GM23338 (cell line): ENCODE measurements at regions not wholly inside any gene's neighbourhood (a gene's known extent, or its start where the extent isn't known, plus 50 kb on each side); places are given as distances from the start of the nearest gene placed in this dataset.
A peak's percentile ranks its signal among the peaks of the same experiment; 100 is the strongest.

ENCODE experiments used
- ATAC-seq: fragments of 200-7000 bp; cut with Tn5 transposase; 3 replicates; pipeline ENCODE4 v1.9.1; 2020
- DNase-seq: peaks from one replicate; pipeline ENCODE4 v3.0.0-alpha.2; 2015; ENCODE audit warnings: low spot score
- H2AFZ ChIP-seq: fragments of 200-600 bp; sonication (generic); 2 replicates; pipeline ENCODE4 v1.8.0; 2016; ENCODE audit warnings: antibody characterized with exemption, mild to moderate bottlenecking, moderate library complexity
- H3F3A ChIP-seq: fragments of 200-600 bp; sonication (generic); replicated peaks from 2 replicates; pipeline ENCODE4 v1.8.0; 2017; ENCODE audit warnings: antibody characterized with exemption, mixed run types, low read depth
- H3K27ac ChIP-seq: fragments of 200-600 bp; sonication (generic); 2 replicates; pipeline ENCODE4 v1.6.1; 2016; ENCODE audit warnings: low read depth
- H3K27me3 ChIP-seq: fragments of 200-600 bp; sonication (generic); 2 replicates; pipeline ENCODE4 v1.8.0; 2016; ENCODE audit warnings: mild to moderate bottlenecking, mixed run types, moderate library complexity; ENCODE audit not compliant: insufficient read depth
- H3K36me3 ChIP-seq: fragments of 200-600 bp; sonication (generic); 2 replicates; pipeline ENCODE4 v1.8.0; 2016; ENCODE audit warnings: mild to moderate bottlenecking; ENCODE audit not compliant: insufficient read depth
- H3K4me1 ChIP-seq: fragments of 200-600 bp; sonication (generic); 2 replicates; pipeline ENCODE4 v1.8.0; 2016; ENCODE audit warnings: mild to moderate bottlenecking, moderate library complexity; ENCODE audit not compliant: insufficient read depth
- H3K4me2 ChIP-seq: fragments of 200-600 bp; sonication (generic); 2 replicates; pipeline ENCODE4 v1.7.1; 2017; ENCODE audit warnings: mixed run types
- H3K4me3 ChIP-seq: fragments of 200-600 bp; sonication (generic); 2 replicates; pipeline ENCODE4 v1.6.1; 2016; ENCODE audit warnings: mixed run types
- H3K79me2 ChIP-seq: fragments of 200-600 bp; sonication (generic); replicated peaks from 2 replicates; pipeline ENCODE4 v1.8.0; 2017; ENCODE audit warnings: mild to moderate bottlenecking; ENCODE audit not compliant: insufficient read depth
- H3K9me2 ChIP-seq: fragments of 200-600 bp; sonication (generic); 2 replicates; pipeline ENCODE4 v1.8.0; 2017; ENCODE audit not compliant: insufficient read depth
- H4K20me1 ChIP-seq: fragments of 200-600 bp; sonication (generic); replicated peaks from 2 replicates; pipeline ENCODE4 v1.8.0; 2017; ENCODE audit warnings: mild to moderate bottlenecking; ENCODE audit not compliant: insufficient read depth
- H3K27ac Mint-ChIP-seq: 2 replicates; pipeline ENCODE4 v1.8.0; 2020; ENCODE audit warnings: inconsistent platforms, mild to moderate bottlenecking, moderate library complexity, mixed read lengths
- H3K27me3 Mint-ChIP-seq: 3 replicates; pipeline ENCODE4 v1.8.0; 2022; ENCODE audit warnings: low read depth, mild to moderate bottlenecking, moderate library complexity, mixed read lengths, inconsistent platforms; ENCODE audit not compliant: insufficient read depth, poor library complexity
- H3K36me3 Mint-ChIP-seq: 3 replicates; pipeline ENCODE4 v1.8.0; 2021; ENCODE audit warnings: low read depth, mild to moderate bottlenecking, inconsistent platforms, moderate library complexity, mixed read lengths
- H3K4me1 Mint-ChIP-seq: 3 replicates; pipeline ENCODE4 v1.8.0; 2020; ENCODE audit warnings: mild to moderate bottlenecking, inconsistent platforms, mixed read lengths
- H3K4me3 Mint-ChIP-seq: 3 replicates; pipeline ENCODE4 v1.8.0; 2021; ENCODE audit warnings: moderate library complexity, mild to moderate bottlenecking, inconsistent platforms, mixed read lengths
- H3K9me3 Mint-ChIP-seq: 3 replicates; pipeline ENCODE4 v1.8.0; 2020; ENCODE audit warnings: moderate library complexity, mild to moderate bottlenecking, inconsistent platforms, mixed read lengths
- STAT1 ChIP-seq: IDR thresholded peaks from one replicate; pipeline ENCODE4 v1.6.1; 2016; ENCODE audit warnings: antibody characterized with exemption; ENCODE audit not compliant: unreplicated experiment
- ZNF462 ChIP-seq: fragments of 250-450 bp; sonication (Bioruptor Pico); IDR thresholded peaks from 2 replicates; pipeline ENCODE4 v1.5.0; 2020; ENCODE audit warnings: mild to moderate bottlenecking, moderate library complexity

- TF ChIP-seq ZNF462: no peak
Observed at GRCh38 chr7:53191191-53191695, 155.8 kb downstream of the POM121L12 start (continued).

GRCh38 chr7:53191836-53192443 lies 156.5 kb downstream of the POM121L12 start:
- peaks cover 16% of the 10 kb centered on the region for H3K9me2 ChIP-seq
- no peaks in the 10 kb centered on the region for H3F3A ChIP-seq
- no peak overlapping the region for H3K4me3 ChIP-seq
- H3K36me3 ChIP-seq: no peaks in the 10 kb centered on the region
- no peaks in the 10 kb centered on the region for H3K36me3 Mint-ChIP-seq
- H3K4me3 Mint-ChIP-seq: no peak overlapping the region
- no peaks in the 10 kb centered on the region for H4K20me1 ChIP-seq
- H3K27me3 Mint-ChIP-seq: no peaks in the 10 kb centered on the region
- H3K79me2 ChIP-seq: no peaks in the 10 kb centered on the region
- ATAC-seq (no peak), DNase-seq (no peak)
- TF ChIP-seq STAT1: no peak
- TF ChIP-seq ZNF462: no peak
- no peaks in the 10 kb centered on the region for H3K9me3 Mint-ChIP-seq
- H3K27me3 ChIP-seq: no peaks in the 10 kb centered on the region
- H3K4me2 ChIP-seq: no peak overlapping the region
- no peaks in the 10 kb centered on the region for H3K4me1 ChIP-seq
- H3K4me1 Mint-ChIP-seq: peaks cover 2% of the 10 kb centered on the region; the same call in 1 of the 3 replicates
- no peak overlapping the region for H3K27ac ChIP-seq
- no peak overlapping the region; the same call in 1 of the 2 replicates for H3K27ac Mint-ChIP-seq
- H2AFZ ChIP-seq: peak overlapping the region; percentile 40; the same call in 1 of the 2 replicates
